Limb (tissue), 2 donors: ENCODE measurements at regions not wholly inside any gene's neighbourhood (a gene's known extent, or its start where the extent isn't known, plus 50 kb on each side); places are given as distances from the start of the nearest gene placed in this dataset.

Experiments
- DNase-seq, 2 donors: peaks; one replicate each; pipeline ENCODE4 v3.0.0-alpha.2; 2016; ENCODE audit errors: extremely low spot score in 2 of 2

GRCh38 chr6:134531611-134532010 lies 213.7 kb upstream of the SGK1 start:
- DNase-seq: no peak

- DNase-seq: no peak
Observed at GRCh38 chr6:134531188-134531551, 213.3 kb upstream of the SGK1 start.

- no peak for DNase-seq
Observed at GRCh38 chr6:134529921-134530320, 212.0 kb upstream of the SGK1 start.

GRCh38 chr6:134529305-134529704 lies 211.4 kb upstream of the SGK1 start:
- DNase-seq: no peak

GRCh38 chr6:134527108-134527787 lies 209.3 kb upstream of the SGK1 start:
- no peak for DNase-seq

GRCh38 chr6:134525190-134525868 lies 207.4 kb upstream of the SGK1 start:
- DNase-seq: no peak

- no peak for DNase-seq
Observed at GRCh38 chr6:134523903-134524650, 206.2 kb upstream of the SGK1 start.

- DNase-seq: no peak
Observed at GRCh38 chr6:134523051-134523450, 205.1 kb upstream of the SGK1 start.

- no peak for DNase-seq
Observed at GRCh38 chr6:134521116-134521501, 203.2 kb upstream of the SGK1 start.

- no peak for DNase-seq
Observed at GRCh38 chr6:134520181-134521115, 202.5 kb upstream of the SGK1 start.

GRCh38 chr6:134519465-134519864 lies 201.6 kb upstream of the SGK1 start:
- no peak for DNase-seq

- DNase-seq: no peak
Observed at GRCh38 chr6:134517868-134518267, 200.0 kb upstream of the SGK1 start.

- DNase-seq: peak in 1 of 2 donors; percentile 52
Observed at GRCh38 chr6:134517145-134517658, 199.3 kb upstream of the SGK1 start.

GRCh38 chr6:134516582-134516981 lies 198.7 kb upstream of the SGK1 start:
- no peak for DNase-seq

- DNase-seq: no peak
Observed at GRCh38 chr6:134515986-134516385, 198.1 kb upstream of the SGK1 start.

GRCh38 chr6:134512981-134513391 lies 195.1 kb upstream of the SGK1 start:
- DNase-seq: no peak

- no peak for DNase-seq
Observed at GRCh38 chr6:134511984-134512683, 194.2 kb upstream of the SGK1 start.

GRCh38 chr6:134510920-134511319 lies 193.0 kb upstream of the SGK1 start:
- no peak for DNase-seq

GRCh38 chr6:134510142-134510541 lies 192.2 kb upstream of the SGK1 start:
- no peak for DNase-seq

GRCh38 chr6:134508862-134509498 lies 191.1 kb upstream of the SGK1 start:
- DNase-seq: no peak
